Activated B cell treated with CpG ODN at 0.5 μM for 24 hours (primary cell): ENCODE measurements at regions not wholly inside any gene's neighbourhood (a gene's known extent, or its start where the extent isn't known, plus 50 kb on each side); places are given as distances from the start of the nearest gene placed in this dataset.

Experiments
- ATAC-seq: fragments of 200-7000 bp; cut with Tn5 transposase; one replicate; pipeline ENCODE4 v1.10.0; 2021; ENCODE audit warnings: low read depth, mild to moderate bottlenecking, moderate library complexity
- CTCF ChIA-PET: fragments of 350-600 bp; sonication (Branson Sonifier 250); formaldehyde crosslinking; loops from one replicate; lab custom pipeline; 2021; ENCODE audit warnings: antibody characterized with exemption; lab: Charles Lee
- POLR2A ChIA-PET: fragments of 350-600 bp; sonication (Branson Sonifier 250); formaldehyde crosslinking; loops from one replicate; lab custom pipeline; 2021; ENCODE audit warnings: antibody characterized with exemption; lab: Charles Lee
- DNase-seq: peaks from one replicate; pipeline ENCODE4 v3.0.0; 2022
- H3K27ac Mint-ChIP-seq: one replicate; pipeline ENCODE4 v1.8.0; 2020; ENCODE audit warnings: mixed read lengths
- H3K27me3 Mint-ChIP-seq: one replicate; pipeline ENCODE4 v1.8.0; 2021; ENCODE audit warnings: mixed read lengths
- H3K36me3 Mint-ChIP-seq: one replicate; pipeline ENCODE4 v1.8.0; 2021; ENCODE audit warnings: low read depth, mixed read lengths
- H3K4me1 Mint-ChIP-seq: one replicate; pipeline ENCODE4 v1.8.0; 2021; ENCODE audit warnings: mixed read lengths
- H3K4me3 Mint-ChIP-seq: one replicate; pipeline ENCODE4 v1.8.0; 2020; ENCODE audit warnings: mild to moderate bottlenecking, mixed read lengths
- H3K9me3 Mint-ChIP-seq: one replicate; pipeline ENCODE4 v1.8.0; 2020; ENCODE audit warnings: mixed read lengths
- intact Hi-C: fragments of 100-400 bp; cut with micrococcal nuclease; formaldehyde crosslinking; loops from one replicate; pipeline ENCODE4 v1.15.1; 2024
- TF ChIP-seq, protein P1 (sequence below): fragments of 200-600 bp; IDR thresholded peaks from one replicate; pipeline ENCODE4 v1.8.0; 2022; ENCODE audit warnings: antibody characterized with exemption, mild to moderate bottlenecking

DNA sequence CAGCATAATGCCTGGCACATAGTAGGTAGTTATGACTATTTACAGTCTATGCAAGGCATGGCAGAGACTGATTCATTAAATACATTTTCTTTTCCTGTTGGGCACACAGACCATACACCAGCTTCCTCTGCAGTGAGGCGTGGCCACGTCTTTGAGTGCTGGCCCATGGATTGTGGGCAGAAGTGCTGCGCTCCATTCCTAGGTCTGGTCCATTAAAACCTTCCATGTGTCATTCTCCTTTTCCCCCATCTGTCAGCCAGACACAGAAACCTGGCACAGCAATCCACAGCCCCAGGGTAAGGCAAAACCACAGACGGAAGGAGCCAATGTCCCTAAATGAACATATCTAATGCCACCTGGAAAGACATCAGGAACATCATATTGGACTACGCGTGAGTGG lies 141.9 kb downstream of the TTC32 start:
- no peaks in the 10 kb centered on the region for H3K36me3 Mint-ChIP-seq
- ChIA-PET CTCF (no interaction called here), POLR2A (no interaction called here)
- ATAC-seq (no peak), DNase-seq (no peak)
- no peak overlapping the region for H3K4me3 Mint-ChIP-seq
- no peak overlapping the region for H3K27ac Mint-ChIP-seq
- H3K9me3 Mint-ChIP-seq = no peaks in the 10 kb centered on the region
- intact Hi-C loops = no loop called here
- no peaks in the 10 kb centered on the region for H3K4me1 Mint-ChIP-seq
- TF ChIP-seq, protein P1, sequence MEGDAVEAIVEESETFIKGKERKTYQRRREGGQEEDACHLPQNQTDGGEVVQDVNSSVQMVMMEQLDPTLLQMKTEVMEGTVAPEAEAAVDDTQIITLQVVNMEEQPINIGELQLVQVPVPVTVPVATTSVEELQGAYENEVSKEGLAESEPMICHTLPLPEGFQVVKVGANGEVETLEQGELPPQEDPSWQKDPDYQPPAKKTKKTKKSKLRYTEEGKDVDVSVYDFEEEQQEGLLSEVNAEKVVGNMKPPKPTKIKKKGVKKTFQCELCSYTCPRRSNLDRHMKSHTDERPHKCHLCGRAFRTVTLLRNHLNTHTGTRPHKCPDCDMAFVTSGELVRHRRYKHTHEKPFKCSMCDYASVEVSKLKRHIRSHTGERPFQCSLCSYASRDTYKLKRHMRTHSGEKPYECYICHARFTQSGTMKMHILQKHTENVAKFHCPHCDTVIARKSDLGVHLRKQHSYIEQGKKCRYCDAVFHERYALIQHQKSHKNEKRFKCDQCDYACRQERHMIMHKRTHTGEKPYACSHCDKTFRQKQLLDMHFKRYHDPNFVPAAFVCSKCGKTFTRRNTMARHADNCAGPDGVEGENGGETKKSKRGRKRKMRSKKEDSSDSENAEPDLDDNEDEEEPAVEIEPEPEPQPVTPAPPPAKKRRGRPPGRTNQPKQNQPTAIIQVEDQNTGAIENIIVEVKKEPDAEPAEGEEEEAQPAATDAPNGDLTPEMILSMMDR = no peak
- peaks cover 7% of the 10 kb centered on the region for H3K27me3 Mint-ChIP-seq

DNA sequence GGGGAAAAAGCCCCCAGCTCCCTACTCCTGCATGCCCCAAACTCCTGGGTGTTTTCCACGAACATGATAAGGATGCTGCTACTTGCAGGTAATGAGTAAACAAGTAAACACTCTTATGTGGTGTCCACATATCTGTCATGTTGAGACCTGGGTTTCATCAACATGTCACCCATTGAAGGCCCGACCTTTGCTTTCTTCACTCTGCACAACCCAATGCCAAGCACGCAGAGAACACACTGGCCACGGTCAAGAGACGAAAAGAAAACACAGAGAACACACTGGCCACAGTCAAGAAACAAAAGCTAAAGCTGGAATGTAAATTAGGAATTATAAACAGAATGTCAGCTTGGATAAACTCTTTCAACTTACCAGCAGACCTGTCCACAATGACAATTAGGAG lies 143.1 kb downstream of the TTC32 start:
- Mint-ChIP-seq H3K27me3 (peaks cover 7% of the 10 kb centered on the region), H3K36me3 (no peaks in the 10 kb centered on the region), H3K27ac (no peak overlapping the region), H3K4me3 (no peak overlapping the region), H3K9me3 (no peaks in the 10 kb centered on the region), H3K4me1 (no peaks in the 10 kb centered on the region)
- intact Hi-C loops = no loop called here
- TF ChIP-seq, protein P1 = no peak
- no peak for ATAC-seq
- CTCF ChIA-PET = no interaction called here
- DNase-seq = no peak
- POLR2A ChIA-PET = no interaction called here

DNA sequence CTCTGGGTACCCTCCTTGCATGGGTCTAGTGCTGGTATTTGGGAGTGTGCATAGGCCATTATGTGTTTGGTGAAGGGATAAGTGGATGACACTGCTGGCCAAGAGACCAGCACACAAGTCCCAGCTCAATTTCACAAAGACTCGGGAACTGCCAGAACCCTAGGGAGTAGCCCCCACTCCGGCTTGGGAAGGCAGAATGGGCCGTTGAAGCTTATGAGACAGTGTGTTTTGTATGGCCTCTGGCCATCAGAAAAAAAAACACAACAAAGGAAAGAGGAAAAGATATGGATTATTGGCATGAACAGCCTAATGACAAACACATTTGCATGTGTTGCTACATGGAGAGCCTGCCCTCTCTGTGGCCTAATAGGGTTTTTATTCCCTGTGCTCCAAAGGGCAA lies 144.2 kb downstream of the TTC32 start:
- Mint-ChIP-seq H3K4me3 (no peak overlapping the region), H3K27ac (no peak overlapping the region), H3K4me1 (no peaks in the 10 kb centered on the region), H3K27me3 (peaks cover 7% of the 10 kb centered on the region), H3K36me3 (no peaks in the 10 kb centered on the region), H3K9me3 (no peaks in the 10 kb centered on the region)
- no peak for DNase-seq
- POLR2A ChIA-PET = no interaction called here
- TF ChIP-seq, protein P1 = no peak
- intact Hi-C loops = no loop called here
- CTCF ChIA-PET = no interaction called here
- no peak for ATAC-seq

DNA sequence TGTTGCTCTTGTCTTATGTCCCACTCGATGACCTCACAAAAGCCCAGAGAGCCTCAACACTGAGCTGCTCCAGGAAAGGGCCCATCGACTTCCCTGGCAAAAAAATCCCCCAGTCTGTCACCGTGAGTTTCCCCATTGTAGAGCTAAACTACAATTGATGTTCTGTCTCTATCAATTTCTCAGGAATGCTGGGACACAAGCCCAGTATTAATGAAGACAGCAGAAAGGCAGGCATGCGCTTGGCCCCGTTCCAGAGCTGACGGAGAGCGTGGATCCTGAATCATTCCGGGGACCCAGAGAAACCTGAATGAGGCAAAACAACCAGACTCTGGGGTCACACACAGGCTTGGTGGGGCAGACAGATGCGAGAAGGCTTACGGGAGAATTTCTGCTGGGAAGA lies 146.9 kb downstream of the TTC32 start:
- no peaks in the 10 kb centered on the region for H3K9me3 Mint-ChIP-seq
- ChIA-PET POLR2A (no interaction called here), CTCF (interaction anchor here (0.7 kb wide), 1 partner anchor 1235 kb away, joined by 3 read pairs; no protein-coding TSS in a partner anchor)
- ATAC-seq (no peak), DNase-seq (no peak)
- no peaks in the 10 kb centered on the region for H3K4me1 Mint-ChIP-seq
- H3K4me3 Mint-ChIP-seq = no peak overlapping the region
- peaks cover 6% of the 10 kb centered on the region for H3K27me3 Mint-ChIP-seq
- no peaks in the 10 kb centered on the region for H3K36me3 Mint-ChIP-seq
- H3K27ac Mint-ChIP-seq = no peak overlapping the region
- intact Hi-C loops = no loop called here
- TF ChIP-seq, protein P1 = no peak

DNA sequence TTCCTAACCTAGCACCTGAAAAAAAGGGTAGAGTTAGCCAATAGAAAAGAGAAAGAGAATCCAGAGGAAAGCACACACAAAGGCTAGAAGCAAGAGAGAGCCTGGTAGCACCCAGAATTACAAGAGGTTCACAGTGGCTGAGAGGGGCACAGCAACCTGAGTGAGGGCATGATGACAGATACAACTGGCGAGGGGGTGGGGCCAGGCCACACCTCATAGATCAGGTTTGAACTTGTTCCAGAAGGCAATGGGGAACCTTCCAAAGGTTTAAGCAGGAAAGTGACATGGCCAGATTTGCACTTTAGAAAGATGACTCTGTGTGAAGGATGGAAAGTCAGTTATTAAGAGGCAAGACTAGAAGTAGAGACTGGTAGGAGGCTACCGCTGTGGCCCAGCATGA lies 148.0 kb downstream of the TTC32 start:
- H3K4me1 Mint-ChIP-seq = no peaks in the 10 kb centered on the region
- ATAC-seq (no peak), DNase-seq (no peak)
- TF ChIP-seq, protein P1 = no peak
- ChIA-PET POLR2A (no interaction called here), CTCF (no interaction called here)
- intact Hi-C loops = no loop called here
- H3K4me3 Mint-ChIP-seq = no peak overlapping the region
- peaks cover 5% of the 10 kb centered on the region for H3K27me3 Mint-ChIP-seq
- no peaks in the 10 kb centered on the region for H3K36me3 Mint-ChIP-seq
- H3K9me3 Mint-ChIP-seq = no peaks in the 10 kb centered on the region
- no peak overlapping the region for H3K27ac Mint-ChIP-seq
